K562 (cell line): ENCODE measurements at regions not wholly inside any gene's neighbourhood (a gene's known extent, or its start where the extent isn't known, plus 50 kb on each side); places are given as distances from the start of the nearest gene placed in this dataset.

Experiments
- E2F6 ChIP-seq, 2 experiments: IDR thresholded peaks; 2 replicates each; pipeline ENCODE4 v1.6.1; 2011; ENCODE audit warnings: borderline replicate concordance in 1 of 2, control low read depth in 1 of 2, low read depth in 1 of 2, low read length in 1 of 2, mild to moderate bottlenecking in 1 of 2, mixed read lengths in 1 of 2, moderate library complexity in 1 of 2; ENCODE audit not compliant: insufficient read depth in 1 of 2, insufficient read length in 1 of 2, poor library complexity in 1 of 2, severe bottlenecking in 1 of 2; ENCODE audit errors: extremely low read depth in 1 of 2
- PPARD ChIP-seq: fragments of 250-450 bp; sonication (Bioruptor Pico); IDR thresholded peaks from 2 replicates; pipeline ENCODE4 v1.8.0; 2022; ENCODE audit warnings: inconsistent platforms, mild to moderate bottlenecking, moderate library complexity
- VEZF1 ChIP-seq: fragments of 200-800 bp; sonication (Bioruptor generic); IDR thresholded peaks from 2 replicates; pipeline ENCODE4 v1.6.1; 2017; ENCODE audit warnings: missing genetic modification characterization, missing compliant biosample characterization
- ZNF280B ChIP-seq: fragments of 250-450 bp; sonication (Bioruptor Pico); IDR thresholded peaks from 2 replicates; pipeline ENCODE4 v1.5.1; 2021; ENCODE audit warnings: mild to moderate bottlenecking
- ZNF583 ChIP-seq: fragments of 250-450 bp; sonication (Bioruptor Pico); IDR thresholded peaks from 2 replicates; pipeline ENCODE4 v1.4.0; 2020

- no peak for TF ChIP-seq ZNF280B (CRISPR knock-in tag)
- no peak for TF ChIP-seq PPARD (CRISPR knock-in tag)
- TF ChIP-seq E2F6 (IDR thresholded peaks at IDR 0.05; ENCODE audit: borderline replicate concordance in 1 of 2, extremely low read depth in 1 of 2, insufficient read depth in 1 of 2, insufficient read length in 1 of 2, low read depth in 1 of 2, low read length in 1 of 2, poor library complexity in 1 of 2, severe bottlenecking in 1 of 2), result no peak
- TF ChIP-seq ZNF583, result no peak
- TF ChIP-seq VEZF1 (CRISPR knock-in tag), result no peak
Observed at GRCh38 chr22:49238181-49239141, 589.2 kb downstream of the BRD1 start (continued).
